HepG2 (cell line): ENCODE measurements at regions not wholly inside any gene's neighbourhood (a gene's known extent, or its start where the extent isn't known, plus 50 kb on each side); places are given as distances from the start of the nearest gene placed in this dataset.

Source experiments
- ATAC-seq: fragments of 200-7000 bp; cut with Tn5 transposase; 3 replicates; pipeline ENCODE4 v1.9.1; 2020; ENCODE audit warnings: mild to moderate bottlenecking, moderate library complexity
- BruUV-seq: library from RNA; stranded (reverse); fragments of 400-500 nt; replicated peaks from 2 replicates; lab custom pipeline; 2021; lab: Mats Ljungman, UMichigan
- CTCF ChIA-PET: fragments of 300-600 bp; formaldehyde crosslinking; extraction: SDS; loops from one replicate; lab custom pipeline; 2021; ENCODE audit warnings: low total read pairs, inconsistent platforms, low intra/inter-chr PET ratio; lab: Yijun Ruan, JAX
- POLR2A ChIA-PET: fragments of 350-600 bp; sonication (Branson Sonifier 250); formaldehyde crosslinking; loops from one replicate; lab custom pipeline; 2020; ENCODE audit warnings: antibody characterized with exemption, inconsistent platforms; lab: Yijun Ruan, JAX
- DNase-seq: peaks from one replicate; pipeline ENCODE4 v3.0.0-alpha.2; 2015; ENCODE audit warnings: low spot score
- FAIRE-seq: peaks from 3 replicates; lab custom pipeline; 2011; peaks lifted over from hg19 to GRCh38; lab: Jason Lieb, UNC
- H2AFZ ChIP-seq: one replicate; pipeline ENCODE4 v1.6.1; 2011; ENCODE audit warnings: low read length, inconsistent platforms
- H3K27ac ChIP-seq: fragments of 300-600 bp; 3 replicates; pipeline ENCODE4 v1.8.0; 2011; ENCODE audit warnings: mixed run types, mild to moderate bottlenecking, mixed read lengths, low read length, inconsistent platforms; ENCODE audit not compliant: insufficient read depth; ENCODE audit errors: extremely low read length
- H3K27me3 ChIP-seq, 2 experiments: fragments of 200-600 bp in 1 of 2; 2 replicates in 1 of 2; 3 replicates in 1 of 2; pipeline versions ENCODE4 v1.6.0 to v1.8.0; 2011; ENCODE audit warnings: low read length in 2 of 2, mild to moderate bottlenecking in 2 of 2, moderate library complexity in 2 of 2, inconsistent platforms in 1 of 2; ENCODE audit not compliant: insufficient read depth in 2 of 2, control insufficient read depth in 1 of 2
- H3K36me3 ChIP-seq, 2 experiments: fragments of 200-600 bp in 1 of 2; replicated peaks in 1 of 2; 2 replicates in 1 of 2; 3 replicates in 1 of 2; pipeline versions ENCODE4 v1.5.1 to v1.8.0; 2011; ENCODE audit warnings: low read length in 2 of 2, inconsistent platforms in 1 of 2; ENCODE audit not compliant: insufficient read depth in 2 of 2, control insufficient read depth in 1 of 2
- H3K4me1 ChIP-seq: 2 replicates; pipeline ENCODE4 v1.5.1; 2012; ENCODE audit warnings: low read length, inconsistent platforms; ENCODE audit not compliant: insufficient read depth
- H3K4me2 ChIP-seq: 2 replicates; pipeline ENCODE4 v1.6.0; 2011; ENCODE audit warnings: low read depth, low read length, inconsistent platforms
- H3K4me3 ChIP-seq, 3 experiments: fragments of 200-600 bp in 1 of 3; sonication (generic), shearing (Covaris generic) in 1 of 3; replicated peaks in 1 of 3; 2 replicates each; pipeline ENCODE4 v1.5.1; 2011 to 2016; ENCODE audit warnings: low read length in 3 of 3, inconsistent platforms in 2 of 3, low read depth in 2 of 3, mild to moderate bottlenecking in 2 of 3, control low read depth in 1 of 3, mixed read lengths in 1 of 3; ENCODE audit not compliant: insufficient read depth in 1 of 3
- H3K79me2 ChIP-seq: one replicate; pipeline ENCODE4 v1.6.1; 2011; ENCODE audit warnings: low read length, inconsistent platforms; ENCODE audit not compliant: insufficient read depth
- H3K9ac ChIP-seq: 2 replicates; pipeline ENCODE4 v1.6.0; 2011; ENCODE audit warnings: mild to moderate bottlenecking, low read depth, low read length, inconsistent platforms; ENCODE audit not compliant: insufficient read depth
- H3K9me3 ChIP-seq: 2 replicates; pipeline ENCODE4 v1.5.1; 2012; ENCODE audit warnings: mild to moderate bottlenecking, low read length
- H4K20me1 ChIP-seq: 2 replicates; pipeline ENCODE4 v1.6.0; 2011; ENCODE audit warnings: inconsistent platforms, mild to moderate bottlenecking, low read length, moderate library complexity; ENCODE audit not compliant: insufficient read depth
- BCLAF1 ChIP-seq: fragments of 450-650 bp; IDR thresholded peaks from 2 replicates; pipeline ENCODE4 v1.6.1; 2017; ENCODE audit warnings: mild to moderate bottlenecking
- CCDC6 ChIP-seq: sonication (generic); formaldehyde crosslinking; IDR thresholded peaks from 2 replicates; pipeline ENCODE4 v1.8.1; 2022; ENCODE audit warnings: mild to moderate bottlenecking, missing genetic modification reagents, moderate library complexity
- NR3C1 ChIP-seq: sonication (generic); formaldehyde crosslinking; IDR thresholded peaks from 2 replicates; pipeline ENCODE4 v1.4.0; 2020; ENCODE audit warnings: missing genetic modification reagents
- RORA ChIP-seq: sonication (generic); formaldehyde crosslinking; IDR thresholded peaks from 2 replicates; pipeline ENCODE4 v1.5.0; 2020; ENCODE audit warnings: mild to moderate bottlenecking, missing genetic modification reagents, moderate library complexity
- ZBTB1 ChIP-seq: sonication (generic); formaldehyde crosslinking; IDR thresholded peaks from 2 replicates; pipeline ENCODE4 v1.4.0; 2020; ENCODE audit warnings: missing genetic modification reagents, borderline replicate concordance
- ZNF747 ChIP-seq: sonication (generic); formaldehyde crosslinking; IDR thresholded peaks from 2 replicates; pipeline ENCODE4 v1.8.1; 2023; ENCODE audit warnings: missing genetic modification reagents, mild to moderate bottlenecking, borderline replicate concordance
- WGBS: methylation state at CpG from one replicate; pipeline ENCODE4 v1.1.6; 2017; ENCODE audit warnings: low lambda C conversion rate; 5-methylcytosine and 5-hydroxymethylcytosine counted together
- in situ Hi-C: cut with HindIII; loops from 2 replicates; pipeline ENCODE4 v1.10.0; 2017; ENCODE audit warnings: low pct_unique_long_range_greater_than_20kb; ENCODE audit not compliant: extremely low pct_ligation_motif_present
- intact Hi-C: fragments of 100-400 bp; cut with micrococcal nuclease; formaldehyde crosslinking; loops from one replicate; pipeline ENCODE4 v1.10.0; 2022; ENCODE audit not compliant: unreplicated experiment
- TF ChIP-seq, protein P1 (sequence below): sonication (generic); formaldehyde crosslinking; IDR thresholded peaks from 2 replicates; pipeline ENCODE4 v1.8.1; 2022; ENCODE audit warnings: mild to moderate bottlenecking, missing genetic modification reagents
- TF ChIP-seq, protein P2 (sequence below): sonication (generic); formaldehyde crosslinking; IDR thresholded peaks from 2 replicates; pipeline ENCODE4; 2020; ENCODE audit warnings: missing genetic modification reagents, mild to moderate bottlenecking, borderline replicate concordance
- TF ChIP-seq, protein P3 (sequence below): sonication (generic); formaldehyde crosslinking; IDR thresholded peaks from 2 replicates; pipeline ENCODE4 v1.8.0; 2022; ENCODE audit warnings: mild to moderate bottlenecking, missing genetic modification reagents; ENCODE audit not compliant: insufficient replicate concordance
- TF ChIP-seq, protein P4 (sequence below): sonication (generic); formaldehyde crosslinking; IDR thresholded peaks from 2 replicates; pipeline ENCODE4 v1.4.0; 2020; ENCODE audit warnings: missing genetic modification reagents

GRCh38 chr13:26921918-26922317 is 161.3 kb upstream of the GPR12 start (continued):
- TF ChIP-seq, protein P1, sequence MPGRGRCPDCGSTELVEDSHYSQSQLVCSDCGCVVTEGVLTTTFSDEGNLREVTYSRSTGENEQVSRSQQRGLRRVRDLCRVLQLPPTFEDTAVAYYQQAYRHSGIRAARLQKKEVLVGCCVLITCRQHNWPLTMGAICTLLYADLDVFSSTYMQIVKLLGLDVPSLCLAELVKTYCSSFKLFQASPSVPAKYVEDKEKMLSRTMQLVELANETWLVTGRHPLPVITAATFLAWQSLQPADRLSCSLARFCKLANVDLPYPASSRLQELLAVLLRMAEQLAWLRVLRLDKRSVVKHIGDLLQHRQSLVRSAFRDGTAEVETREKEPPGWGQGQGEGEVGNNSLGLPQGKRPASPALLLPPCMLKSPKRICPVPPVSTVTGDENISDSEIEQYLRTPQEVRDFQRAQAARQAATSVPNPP: no peak

DNA sequence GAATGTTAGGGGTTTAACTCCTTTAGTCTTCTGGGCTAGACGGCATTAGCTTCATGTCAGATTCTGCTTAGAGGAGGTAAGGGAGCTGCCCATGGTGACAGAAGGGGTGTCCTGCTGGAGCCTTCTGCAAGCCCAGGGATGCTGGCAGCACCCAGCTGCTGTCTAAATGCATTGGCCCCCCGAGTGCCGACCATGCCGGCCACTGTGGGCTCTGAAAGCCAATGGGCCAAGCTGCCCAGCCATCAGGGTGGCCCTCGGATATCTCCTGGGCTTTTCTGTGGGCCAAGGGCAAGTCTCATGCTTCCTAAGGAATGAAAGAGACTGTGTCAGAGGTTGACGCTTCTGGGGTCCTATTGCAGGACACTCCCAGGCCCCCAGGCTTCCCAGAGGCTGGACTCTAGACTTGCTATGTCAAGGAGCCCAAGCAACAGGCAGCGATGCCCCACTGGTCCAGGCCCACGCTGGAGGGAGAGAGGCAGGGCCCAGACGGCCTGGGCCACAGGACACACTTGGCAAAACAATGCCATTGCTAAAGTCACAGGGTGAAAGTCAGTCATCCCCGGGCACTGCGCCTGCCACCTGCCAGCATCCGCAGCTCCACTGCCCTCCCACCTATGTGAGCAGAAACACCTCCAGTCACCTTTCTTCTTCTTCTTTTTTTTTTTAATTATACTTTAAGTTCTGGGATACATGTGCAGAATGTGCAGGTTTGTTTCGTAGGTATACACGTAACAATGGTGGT is 160.2 kb upstream of the GPR12 start:
- Histone ChIP-seq H3K4me2 (no peak overlapping the region), H3K27me3 (peaks cover 5 to 56% of the 10 kb centered on the region in 2 experiments; a peak in 4 of 5 replicates), H3K9ac (no peak overlapping the region), H3K79me2 (no peaks in the 10 kb centered on the region), H3K36me3 (no peaks in the 10 kb centered on the region), H2AFZ (no peak overlapping the region), H3K4me3 (no peak overlapping the region), H3K4me1 (no peaks in the 10 kb centered on the region), H3K27ac (no peak overlapping the region), H4K20me1 (no peaks in the 10 kb centered on the region), H3K9me3 (no peaks in the 10 kb centered on the region)
- WGBS: 41% methylated on average over 10 of the region's 14 CpGs
- ChIA-PET CTCF (no interaction called here), POLR2A (no interaction called here)
- no TSS peak for BruUV-seq
- DNase-seq: no peak
- FAIRE-seq: no peak
- in situ Hi-C loops (no loop called here), intact Hi-C loops (no loop called here)
- ATAC-seq: no peak
- TF ChIP-seq, protein P2, sequence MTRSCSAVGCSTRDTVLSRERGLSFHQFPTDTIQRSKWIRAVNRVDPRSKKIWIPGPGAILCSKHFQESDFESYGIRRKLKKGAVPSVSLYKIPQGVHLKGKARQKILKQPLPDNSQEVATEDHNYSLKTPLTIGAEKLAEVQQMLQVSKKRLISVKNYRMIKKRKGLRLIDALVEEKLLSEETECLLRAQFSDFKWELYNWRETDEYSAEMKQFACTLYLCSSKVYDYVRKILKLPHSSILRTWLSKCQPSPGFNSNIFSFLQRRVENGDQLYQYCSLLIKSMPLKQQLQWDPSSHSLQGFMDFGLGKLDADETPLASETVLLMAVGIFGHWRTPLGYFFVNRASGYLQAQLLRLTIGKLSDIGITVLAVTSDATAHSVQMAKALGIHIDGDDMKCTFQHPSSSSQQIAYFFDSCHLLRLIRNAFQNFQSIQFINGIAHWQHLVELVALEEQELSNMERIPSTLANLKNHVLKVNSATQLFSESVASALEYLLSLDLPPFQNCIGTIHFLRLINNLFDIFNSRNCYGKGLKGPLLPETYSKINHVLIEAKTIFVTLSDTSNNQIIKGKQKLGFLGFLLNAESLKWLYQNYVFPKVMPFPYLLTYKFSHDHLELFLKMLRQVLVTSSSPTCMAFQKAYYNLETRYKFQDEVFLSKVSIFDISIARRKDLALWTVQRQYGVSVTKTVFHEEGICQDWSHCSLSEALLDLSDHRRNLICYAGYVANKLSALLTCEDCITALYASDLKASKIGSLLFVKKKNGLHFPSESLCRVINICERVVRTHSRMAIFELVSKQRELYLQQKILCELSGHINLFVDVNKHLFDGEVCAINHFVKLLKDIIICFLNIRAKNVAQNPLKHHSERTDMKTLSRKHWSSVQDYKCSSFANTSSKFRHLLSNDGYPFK (CRISPR knock-in tag): no peak
- no peak for TF ChIP-seq ZNF747 (CRISPR knock-in tag)
- TF ChIP-seq RORA (CRISPR knock-in tag): no peak
- TF ChIP-seq, protein P3, sequence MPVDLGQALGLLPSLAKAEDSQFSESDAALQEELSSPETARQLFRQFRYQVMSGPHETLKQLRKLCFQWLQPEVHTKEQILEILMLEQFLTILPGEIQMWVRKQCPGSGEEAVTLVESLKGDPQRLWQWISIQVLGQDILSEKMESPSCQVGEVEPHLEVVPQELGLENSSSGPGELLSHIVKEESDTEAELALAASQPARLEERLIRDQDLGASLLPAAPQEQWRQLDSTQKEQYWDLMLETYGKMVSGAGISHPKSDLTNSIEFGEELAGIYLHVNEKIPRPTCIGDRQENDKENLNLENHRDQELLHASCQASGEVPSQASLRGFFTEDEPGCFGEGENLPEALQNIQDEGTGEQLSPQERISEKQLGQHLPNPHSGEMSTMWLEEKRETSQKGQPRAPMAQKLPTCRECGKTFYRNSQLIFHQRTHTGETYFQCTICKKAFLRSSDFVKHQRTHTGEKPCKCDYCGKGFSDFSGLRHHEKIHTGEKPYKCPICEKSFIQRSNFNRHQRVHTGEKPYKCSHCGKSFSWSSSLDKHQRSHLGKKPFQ (CRISPR knock-in tag): no peak
- no peak for TF ChIP-seq ZBTB1 (CRISPR knock-in tag)
- TF ChIP-seq BCLAF1: no peak
- TF ChIP-seq CCDC6 (CRISPR knock-in tag): no peak
- TF ChIP-seq, protein P4, sequence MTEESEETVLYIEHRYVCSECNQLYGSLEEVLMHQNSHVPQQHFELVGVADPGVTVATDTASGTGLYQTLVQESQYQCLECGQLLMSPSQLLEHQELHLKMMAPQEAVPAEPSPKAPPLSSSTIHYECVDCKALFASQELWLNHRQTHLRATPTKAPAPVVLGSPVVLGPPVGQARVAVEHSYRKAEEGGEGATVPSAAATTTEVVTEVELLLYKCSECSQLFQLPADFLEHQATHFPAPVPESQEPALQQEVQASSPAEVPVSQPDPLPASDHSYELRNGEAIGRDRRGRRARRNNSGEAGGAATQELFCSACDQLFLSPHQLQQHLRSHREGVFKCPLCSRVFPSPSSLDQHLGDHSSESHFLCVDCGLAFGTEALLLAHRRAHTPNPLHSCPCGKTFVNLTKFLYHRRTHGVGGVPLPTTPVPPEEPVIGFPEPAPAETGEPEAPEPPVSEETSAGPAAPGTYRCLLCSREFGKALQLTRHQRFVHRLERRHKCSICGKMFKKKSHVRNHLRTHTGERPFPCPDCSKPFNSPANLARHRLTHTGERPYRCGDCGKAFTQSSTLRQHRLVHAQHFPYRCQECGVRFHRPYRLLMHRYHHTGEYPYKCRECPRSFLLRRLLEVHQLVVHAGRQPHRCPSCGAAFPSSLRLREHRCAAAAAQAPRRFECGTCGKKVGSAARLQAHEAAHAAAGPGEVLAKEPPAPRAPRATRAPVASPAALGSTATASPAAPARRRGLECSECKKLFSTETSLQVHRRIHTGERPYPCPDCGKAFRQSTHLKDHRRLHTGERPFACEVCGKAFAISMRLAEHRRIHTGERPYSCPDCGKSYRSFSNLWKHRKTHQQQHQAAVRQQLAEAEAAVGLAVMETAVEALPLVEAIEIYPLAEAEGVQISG (CRISPR knock-in tag): no peak
- TF ChIP-seq NR3C1 (CRISPR knock-in tag): no peak
